GM12878 (cell line): ENCODE measurements at regions not wholly inside any gene's neighbourhood (a gene's known extent, or its start where the extent isn't known, plus 50 kb on each side); places are given as distances from the start of the nearest gene placed in this dataset.

Experiments used
- ASH2L ChIP-seq: fragments of 300-600, 200-600 bp; sonication (generic); IDR thresholded peaks from 2 replicates; pipeline ENCODE4 v1.6.1; 2017; ENCODE audit warnings: low read depth, mild to moderate bottlenecking, borderline replicate concordance
- CUX1 ChIP-seq: IDR thresholded peaks from 2 replicates; pipeline ENCODE4 v1.6.1; 2012; ENCODE audit warnings: improper control_type of control experiment, low read depth, low read length; ENCODE audit not compliant: insufficient replicate concordance
- HDAC2 ChIP-seq: fragments of 200-600 bp; sonication (generic); IDR thresholded peaks from 2 replicates; pipeline ENCODE4 v1.6.1; 2017
- NFXL1 ChIP-seq: fragments of 450-650 bp; IDR thresholded peaks from 2 replicates; pipeline ENCODE4 v1.6.1; 2017; ENCODE audit warnings: antibody characterized with exemption, mild to moderate bottlenecking, borderline replicate concordance
- SIX5 ChIP-seq: IDR thresholded peaks from 2 replicates; pipeline ENCODE4 v1.6.1; 2011; ENCODE audit warnings: mild to moderate bottlenecking, low read depth, low read length, moderate library complexity; ENCODE audit not compliant: severe bottlenecking
- SMARCA5 ChIP-seq: fragments of 450-650 bp; IDR thresholded peaks from 2 replicates; pipeline ENCODE4 v1.6.1; 2017; ENCODE audit warnings: mild to moderate bottlenecking
- ZNF217 ChIP-seq: fragments of 450-650 bp; IDR thresholded peaks from 2 replicates; pipeline ENCODE4 v1.6.1; 2017; ENCODE audit warnings: antibody characterized with exemption, mild to moderate bottlenecking
- ZNF592 ChIP-seq: fragments of 450-650 bp; IDR thresholded peaks from 2 replicates; pipeline ENCODE4 v1.6.1; 2017; ENCODE audit warnings: mild to moderate bottlenecking, moderate library complexity

DNA sequence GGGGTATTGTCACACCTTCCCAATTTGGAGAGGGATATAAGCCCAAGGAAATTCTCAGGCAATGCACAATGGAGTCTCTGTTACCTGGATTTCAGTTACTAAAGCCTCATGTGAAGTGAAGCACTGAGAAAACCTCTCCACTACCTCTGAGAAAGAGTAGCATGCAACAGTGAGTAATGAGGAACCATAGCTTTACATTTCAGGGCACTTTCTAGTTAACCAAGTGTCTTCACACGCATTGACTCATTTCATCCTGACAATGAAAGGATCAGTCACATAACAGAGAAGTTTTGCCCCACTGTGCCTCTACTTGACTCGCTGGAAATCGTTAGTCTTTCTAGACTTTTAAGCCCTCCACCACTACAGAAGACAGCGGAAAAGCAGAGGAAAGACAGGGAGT, 86.2 kb upstream of the ARID1B start (continued):
- TF ChIP-seq CUX1, result peak; percentile 19
- TF ChIP-seq ZNF592, result 0 out of 2 replicates have a peak, but pooled peaks have one; percentile 69
- no peak for TF ChIP-seq SIX5
- no peak for TF ChIP-seq ASH2L
- peak; percentile 80 for TF ChIP-seq ZNF217
- no peak for TF ChIP-seq HDAC2
- no peak for TF ChIP-seq NFXL1
- 0 out of 2 replicates have a peak, but pooled peaks have one; percentile 73 for TF ChIP-seq SMARCA5
